Epidermal melanocyte (primary cell): ENCODE measurements at regions not wholly inside any gene's neighbourhood (a gene's known extent, or its start where the extent isn't known, plus 50 kb on each side); places are given as distances from the start of the nearest gene placed in this dataset.

Experiments
- DNase-seq: peaks from one replicate; pipeline ENCODE4 v3.0.0; 2011; ENCODE audit warnings: low spot score; ENCODE audit not compliant: insufficient read length

GRCh38 chr5:14090755-14091154 lies 52.4 kb upstream of the TRIO start:
- DNase-seq: no peak

GRCh38 chr5:14090290-14090689 lies 52.9 kb upstream of the TRIO start:
- no peak for DNase-seq

DNA sequence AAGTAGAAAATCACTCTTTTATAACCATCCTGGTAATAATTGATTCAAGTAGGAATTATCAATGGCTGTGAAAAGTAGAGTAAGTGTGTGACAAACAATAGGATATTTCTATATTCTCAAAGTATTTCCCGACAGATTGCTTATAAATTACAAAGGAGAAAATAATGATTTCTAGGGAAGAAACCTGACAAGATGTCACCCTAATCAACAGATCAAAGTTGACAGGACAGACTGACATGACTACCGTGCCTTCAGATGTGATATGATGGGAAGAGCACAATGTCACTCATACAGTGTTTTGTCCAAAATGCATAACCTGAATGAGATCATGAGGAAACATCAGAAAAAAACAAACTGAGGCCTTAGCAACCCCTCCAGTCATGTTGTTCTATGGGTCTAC lies 53.9 kb upstream of the TRIO start:
- no peak for DNase-seq

DNA sequence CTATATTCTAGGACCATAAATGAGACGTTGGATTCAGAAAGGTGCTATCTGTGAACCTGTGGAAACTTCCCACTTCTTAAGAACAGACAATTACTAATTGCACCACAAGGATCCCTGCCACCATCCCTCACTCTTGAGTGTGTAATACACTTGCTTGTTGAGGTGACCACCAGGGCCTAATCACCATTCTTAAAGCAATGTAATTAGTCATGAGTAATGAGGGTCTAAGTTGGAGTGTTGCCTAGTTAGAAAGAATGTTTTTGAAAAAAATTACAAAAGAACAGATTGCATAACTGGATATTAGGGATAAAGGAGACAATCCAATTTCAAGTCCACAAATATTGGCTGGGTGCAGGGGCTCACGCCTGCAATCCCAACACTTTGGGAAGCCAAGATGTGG lies 56.9 kb upstream of the TRIO start:
- no peak for DNase-seq

GRCh38 chr5:14082973-14083372 lies 60.2 kb upstream of the TRIO start:
- no peak for DNase-seq

GRCh38 chr5:14082523-14082922 lies 60.6 kb upstream of the TRIO start:
- DNase-seq: no peak

DNA sequence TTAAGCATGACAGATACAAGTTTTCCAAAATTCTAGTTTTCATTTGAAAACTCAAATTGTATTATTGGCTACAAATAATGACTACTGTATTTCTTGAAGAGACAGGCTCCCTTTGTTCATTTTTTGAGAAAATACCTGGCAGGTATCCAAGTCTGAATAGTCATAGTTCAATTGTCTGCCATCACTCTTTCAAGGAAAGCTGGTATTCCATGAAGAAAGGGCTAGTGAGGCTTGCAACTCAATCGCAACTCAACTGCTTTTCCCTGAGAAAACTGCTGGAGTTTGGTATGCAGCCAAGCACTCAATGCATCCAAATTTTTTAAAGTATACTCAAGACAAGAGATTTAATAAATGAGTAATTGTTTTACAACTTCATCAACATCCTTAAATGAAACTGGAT lies 61.4 kb upstream of the TRIO start:
- no peak for DNase-seq

- no peak for DNase-seq
Measured at GRCh38 chr5:14078716-14079115, 64.4 kb upstream of the TRIO start.

DNA sequence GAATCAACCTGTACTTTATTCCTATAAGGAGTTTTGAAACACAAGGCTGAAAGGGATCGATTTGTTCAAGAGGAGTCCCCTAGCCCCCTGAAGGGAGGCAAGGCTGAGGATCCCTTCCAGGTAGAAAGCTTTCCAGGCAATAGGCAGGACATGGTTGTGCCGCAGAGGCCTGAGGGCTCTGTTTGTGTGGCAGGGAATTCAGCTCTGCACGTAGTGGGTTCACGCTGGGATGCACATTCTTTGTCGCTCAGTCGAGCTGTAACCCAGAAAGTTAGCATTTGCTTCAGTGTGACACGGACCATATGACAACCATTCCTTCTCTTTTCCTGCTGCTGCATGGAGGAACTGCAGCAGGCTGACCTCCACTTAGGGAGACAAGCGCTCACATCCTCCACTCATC lies 65.6 kb upstream of the TRIO start:
- no peak for DNase-seq

DNA sequence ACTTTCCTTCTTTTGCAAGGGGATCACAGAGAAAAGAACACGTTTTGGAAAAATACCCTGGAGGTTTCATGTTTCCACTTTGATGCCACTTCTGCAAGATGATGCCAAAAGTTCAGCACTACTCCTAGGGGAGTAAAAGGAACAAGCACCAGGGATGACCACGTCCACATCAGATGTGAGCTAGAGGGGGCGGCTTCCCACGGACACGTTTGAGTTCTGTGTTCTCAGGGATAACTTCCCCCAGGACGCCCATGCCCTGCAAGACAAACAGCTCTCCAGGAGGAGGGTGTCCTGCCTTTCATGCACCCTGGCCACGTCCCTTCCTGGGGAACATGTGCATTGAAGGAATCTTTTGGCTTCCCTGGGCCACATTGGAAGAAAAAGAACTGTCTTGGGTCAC lies 66.6 kb upstream of the TRIO start:
- DNase-seq: no peak

DNA sequence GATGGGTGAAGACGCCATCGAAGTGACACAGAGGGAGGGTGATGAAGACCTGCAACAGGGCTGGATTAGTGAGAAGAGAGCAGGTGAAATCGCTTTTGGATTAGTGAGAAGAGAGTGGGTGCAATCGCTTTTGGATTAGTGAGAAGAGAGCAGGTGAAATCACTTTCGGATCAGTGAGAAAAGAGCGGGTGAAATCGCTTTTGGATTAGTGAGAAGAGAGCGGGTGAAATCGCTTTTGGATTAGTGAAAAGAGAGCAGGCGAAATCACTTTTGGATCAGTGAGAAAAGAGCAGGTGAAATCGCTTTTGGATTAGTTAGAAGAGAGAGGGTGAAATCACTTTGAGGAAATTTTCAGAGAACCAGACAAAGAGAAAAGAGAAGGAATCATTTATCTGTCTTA lies 67.2 kb upstream of the TRIO start:
- DNase-seq: no peak

DNA sequence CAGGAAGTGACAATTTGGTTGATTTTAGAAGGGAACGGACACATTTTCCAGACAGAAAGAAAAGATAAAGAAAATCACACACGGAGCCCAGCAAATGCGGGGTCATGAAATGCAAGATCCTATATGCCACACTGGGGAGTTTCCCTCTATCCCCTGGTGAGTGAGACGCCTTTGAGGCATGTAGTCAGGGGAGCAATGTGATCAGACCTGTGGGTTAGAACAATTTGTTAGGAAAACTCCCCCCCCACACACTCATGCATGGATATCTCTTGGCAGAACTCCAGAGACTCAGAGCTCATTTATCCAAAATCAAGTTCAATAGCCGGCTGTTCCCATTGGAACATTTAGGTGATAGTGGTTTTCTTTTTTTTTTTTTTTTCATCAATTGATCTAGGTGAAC lies 71.7 kb upstream of the TRIO start:
- no peak for DNase-seq

DNA sequence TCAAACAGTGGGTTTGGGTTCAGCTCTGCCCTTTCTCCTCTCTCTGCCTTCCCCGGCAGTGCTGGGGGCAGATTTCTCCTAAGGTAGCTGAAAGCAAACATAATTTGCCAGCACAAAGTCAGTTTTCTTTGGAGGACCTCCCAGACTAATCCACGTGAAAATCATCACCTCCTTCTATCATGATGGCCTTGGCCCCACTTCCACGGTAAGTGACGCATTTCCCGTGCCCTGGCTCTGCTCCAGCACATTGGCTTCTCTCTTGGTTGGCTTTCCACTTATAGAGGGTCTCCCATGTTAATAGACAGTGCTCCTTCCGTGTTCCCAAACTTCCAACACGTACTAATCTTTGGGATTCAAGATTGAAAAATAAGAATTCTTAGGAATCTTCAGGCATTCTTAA lies 74.1 kb upstream of the TRIO start:
- DNase-seq: no peak

DNA sequence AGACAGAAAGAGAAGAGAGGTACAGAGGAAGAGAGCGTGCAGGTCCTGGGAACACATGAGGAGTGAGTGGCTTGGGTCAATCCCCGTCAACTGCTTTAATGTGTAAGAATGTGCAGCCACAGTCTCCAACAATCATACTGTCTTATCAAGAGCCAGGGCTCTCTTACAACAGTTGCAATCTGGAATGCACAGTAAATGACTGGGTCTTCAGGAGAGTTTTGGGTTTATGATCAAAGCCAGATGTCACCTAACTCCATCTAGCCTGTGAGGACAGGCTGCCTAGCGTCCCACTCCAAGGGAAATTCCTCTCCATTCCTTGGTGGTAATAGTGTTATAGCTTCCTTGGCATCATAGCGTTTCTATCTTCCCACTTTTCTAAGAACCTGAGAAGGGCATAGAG lies 75.0 kb upstream of the TRIO start:
- no peak for DNase-seq

DNA sequence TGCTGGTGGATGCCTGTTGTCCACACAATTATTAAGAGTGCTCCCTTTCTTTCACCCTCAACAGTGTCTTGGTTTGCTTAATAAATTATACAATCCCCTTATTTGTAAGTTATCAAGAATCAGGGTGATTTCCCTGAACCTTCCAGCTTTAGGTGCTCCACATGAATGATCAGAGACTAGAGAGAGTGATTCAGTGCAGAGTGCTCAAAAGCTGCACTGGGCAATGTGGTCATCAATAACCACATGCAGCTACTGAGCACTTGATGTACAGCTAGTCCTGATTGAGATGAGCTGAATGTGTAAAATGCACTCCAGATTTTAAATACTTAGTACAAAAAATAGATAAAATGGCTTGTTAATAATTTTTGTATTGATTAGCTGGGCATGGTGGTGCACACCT lies 76.8 kb upstream of the TRIO start:
- no peak for DNase-seq

- DNase-seq: no peak
Measured at GRCh38 chr5:14064841-14065240, 78.3 kb upstream of the TRIO start.

DNA sequence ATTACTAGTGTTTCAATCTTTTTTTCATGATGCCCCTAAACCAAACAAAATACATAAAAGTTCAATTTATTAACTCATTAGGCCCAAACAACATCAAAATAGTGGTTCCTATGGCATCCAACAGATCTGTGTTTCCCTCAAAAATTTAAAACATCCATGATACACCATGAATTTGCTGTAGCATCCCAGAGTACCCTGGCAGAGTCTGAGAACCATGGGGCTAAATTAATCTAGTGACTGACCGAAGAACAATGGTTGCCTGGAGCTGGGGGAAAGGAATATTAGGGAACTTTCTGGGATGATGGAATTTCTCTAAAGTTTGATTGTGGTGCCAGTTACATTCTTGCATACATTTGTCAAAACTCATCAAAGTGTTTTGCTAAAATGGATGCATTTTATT lies 79.5 kb upstream of the TRIO start:
- DNase-seq: no peak

- no peak for DNase-seq
Measured at GRCh38 chr5:14063138-14063537, 80.0 kb upstream of the TRIO start.

- DNase-seq: no peak
Measured at GRCh38 chr5:14062178-14062577, 81.0 kb upstream of the TRIO start.

- no peak for DNase-seq
Measured at GRCh38 chr5:14061106-14061505, 82.0 kb upstream of the TRIO start.

- no peak for DNase-seq
Measured at GRCh38 chr5:14060218-14060617, 82.9 kb upstream of the TRIO start.

DNA sequence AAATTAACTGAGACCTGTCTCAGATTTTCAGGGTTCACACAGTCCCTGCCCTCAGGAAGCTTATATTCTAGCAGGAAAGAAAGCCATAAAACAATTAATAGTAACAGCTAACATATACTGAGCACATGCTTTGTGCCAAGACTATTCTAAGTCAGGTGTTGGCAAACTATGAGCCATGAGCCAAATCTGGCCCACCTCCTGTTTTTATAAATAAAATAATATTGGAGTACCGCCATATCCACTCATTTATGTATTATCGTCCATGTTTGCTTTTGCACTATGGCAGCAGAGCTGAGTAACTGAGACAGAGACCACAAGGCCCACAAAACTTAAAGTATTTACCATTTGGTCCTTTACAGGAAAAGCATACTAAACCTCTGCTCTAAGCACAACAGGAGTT lies 83.3 kb upstream of the TRIO start:
- DNase-seq: no peak

GRCh38 chr5:14057289-14057688 lies 85.9 kb upstream of the TRIO start:
- DNase-seq: no peak

- DNase-seq: no peak
Measured at GRCh38 chr5:14056039-14056438, 87.1 kb upstream of the TRIO start.
